HG03280 (cell line): ENCODE measurements at regions not wholly inside any gene's neighbourhood (a gene's known extent, or its start where the extent isn't known, plus 50 kb on each side); places are given as distances from the start of the nearest gene placed in this dataset.

Source experiments
- ATAC-seq: cut with Tn5 transposase; IDR thresholded peaks from one replicate; pipeline ENCODE4 v1.9.1; 2021; ENCODE audit warnings: mild to moderate bottlenecking, moderate library complexity; ENCODE audit not compliant: unreplicated experiment

DNA sequence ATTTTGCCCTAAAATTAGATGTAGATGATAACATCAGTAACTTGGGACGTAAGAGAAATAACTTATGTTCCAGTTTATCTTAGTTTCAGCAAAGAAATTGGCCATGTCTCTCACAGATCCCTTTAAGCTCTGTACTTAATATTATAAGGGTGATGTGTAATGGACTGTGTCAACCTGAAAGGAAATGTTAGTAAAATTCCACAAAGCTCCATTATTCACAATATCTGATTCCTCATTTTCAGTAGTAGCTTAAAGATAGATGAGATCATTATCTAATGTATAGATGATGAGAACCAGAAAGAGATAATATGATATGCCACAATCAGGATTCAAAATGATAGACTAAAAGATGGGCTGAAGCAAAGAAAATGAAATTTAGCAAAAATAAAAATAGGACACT lies 316.8 kb upstream of the CHRM2 start:
- no peak for ATAC-seq

DNA sequence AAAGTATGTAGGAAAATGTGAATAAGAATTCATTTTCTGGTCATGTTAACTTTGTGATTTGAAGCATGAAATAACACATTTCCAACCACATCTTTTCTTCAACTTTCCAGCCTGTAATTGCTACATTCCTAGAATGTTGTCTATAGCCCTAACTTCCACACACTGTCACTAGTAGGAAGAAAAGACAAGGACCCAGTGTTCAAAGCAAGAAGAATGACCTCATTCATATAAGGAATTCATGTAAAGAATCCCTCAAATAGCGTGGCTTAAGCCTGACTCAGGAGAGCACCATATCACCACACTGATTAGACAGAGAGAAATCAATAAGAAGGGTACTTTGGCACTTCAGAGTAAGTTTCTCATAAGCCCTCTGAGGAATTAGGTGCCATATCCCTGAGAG lies 318.7 kb upstream of the CHRM2 start:
- no peak for ATAC-seq

DNA sequence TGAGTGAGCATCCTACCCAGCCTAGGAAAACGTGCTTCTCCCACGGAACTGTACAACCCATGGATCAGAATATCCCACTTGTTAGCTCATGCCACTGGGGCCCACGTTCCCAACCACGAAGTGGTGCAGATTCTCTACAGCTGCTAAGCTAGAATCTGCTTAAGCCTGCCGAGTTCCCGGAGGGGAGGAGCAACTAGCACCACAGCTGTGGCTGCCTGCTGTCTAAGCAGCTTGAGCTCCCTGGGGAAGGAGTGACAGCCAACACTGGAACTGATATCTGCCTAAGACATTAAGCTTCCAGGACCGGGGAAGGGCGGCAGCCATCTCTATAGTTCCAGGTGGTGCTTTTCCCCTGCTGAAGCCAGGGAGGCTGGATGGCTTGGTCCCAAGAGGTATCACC lies 334.7 kb upstream of the CHRM2 start:
- no peak for ATAC-seq

DNA sequence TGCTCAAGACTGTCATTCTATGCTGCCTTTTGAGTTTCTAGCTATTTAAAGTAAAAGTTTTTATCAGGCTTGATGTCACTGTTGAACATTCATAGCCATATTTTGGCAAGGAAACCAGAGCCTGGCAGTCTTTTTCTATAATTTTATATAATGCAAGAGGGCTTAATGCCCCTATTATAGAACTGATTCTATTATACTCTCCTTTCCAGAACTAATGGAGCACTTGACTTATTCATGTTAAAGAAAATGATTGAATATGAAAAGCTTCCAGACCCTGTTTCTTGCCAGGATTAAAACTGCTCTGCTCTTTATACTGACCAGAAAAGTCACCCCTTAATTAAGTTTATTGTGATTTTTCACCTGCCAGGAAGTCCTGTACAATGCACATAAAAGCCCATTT lies 337.6 kb upstream of the CHRM2 start:
- ATAC-seq = no peak

DNA sequence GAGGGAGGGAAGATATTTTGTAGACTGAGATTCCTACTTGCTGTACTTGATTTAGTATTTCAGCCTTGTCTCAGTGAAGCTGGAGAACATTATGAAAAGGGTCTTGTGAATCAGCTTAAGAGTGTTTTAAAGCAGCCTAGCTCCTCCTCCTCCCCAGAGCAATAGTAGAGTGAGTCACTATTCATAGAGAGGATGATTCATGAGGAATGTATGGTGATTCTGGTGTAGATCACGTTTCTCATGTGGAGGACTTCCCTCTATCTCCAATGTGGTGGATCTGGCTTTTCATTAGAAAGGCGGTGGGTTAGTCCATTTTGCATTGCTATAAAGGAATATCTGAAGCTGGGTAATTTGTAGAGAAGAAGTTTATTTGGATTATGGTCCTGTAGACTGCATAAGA lies 340.1 kb upstream of the CHRM2 start:
- no peak for ATAC-seq

DNA sequence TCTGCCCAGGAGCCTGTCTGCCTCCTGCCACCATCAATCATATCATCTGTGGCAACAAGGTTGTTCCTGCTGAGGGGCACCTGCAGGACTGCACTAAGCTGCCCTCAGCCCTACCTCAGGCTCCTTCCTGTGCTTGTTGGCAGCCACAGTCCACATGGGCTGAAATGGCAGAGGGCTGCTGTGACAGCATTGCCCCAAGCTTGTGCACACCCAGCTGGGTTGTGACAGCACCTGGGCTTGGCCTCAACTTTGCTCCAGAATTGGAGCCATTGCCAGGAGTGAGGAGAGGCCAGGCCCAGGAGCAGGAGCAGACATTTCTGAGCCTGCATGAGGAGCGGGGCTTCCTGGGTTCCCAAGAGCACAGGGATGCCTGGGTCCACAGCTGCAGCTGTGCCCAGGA lies 340.9 kb upstream of the CHRM2 start:
- ATAC-seq = no peak

DNA sequence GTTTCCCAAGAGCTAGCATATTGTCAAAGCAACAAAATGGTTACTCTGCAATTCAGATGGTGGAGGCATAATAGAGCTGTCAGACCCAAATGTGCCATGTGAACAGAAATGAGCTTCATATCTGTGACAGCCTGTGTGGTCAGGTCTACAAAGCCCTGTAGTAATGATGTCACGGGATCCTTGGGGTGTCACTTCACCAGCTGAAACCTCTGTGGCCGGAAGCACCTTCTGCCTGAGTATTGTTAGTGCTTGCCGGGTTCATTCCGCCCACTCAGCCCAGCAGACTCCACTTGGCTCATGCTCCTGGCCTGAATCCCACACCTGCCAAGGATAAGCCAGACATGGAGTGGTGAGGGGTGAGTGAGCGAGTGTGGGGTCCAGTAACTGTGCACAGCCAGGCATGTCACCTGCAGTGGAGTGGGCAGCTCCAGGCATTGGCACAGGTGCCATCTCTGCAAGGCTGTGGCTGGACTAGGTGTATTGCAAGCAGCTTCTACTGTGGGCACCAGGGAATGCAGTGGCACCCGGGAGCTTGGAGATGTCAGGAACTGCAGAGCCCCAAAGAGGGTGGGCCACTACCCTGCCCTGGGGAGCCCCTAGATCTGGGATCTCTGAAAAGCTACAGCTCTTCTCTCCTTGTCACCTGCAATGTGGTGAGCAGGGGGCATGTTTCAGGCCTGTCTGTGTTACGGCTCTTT lies 341.9 kb upstream of the CHRM2 start:
- ATAC-seq = no peak

DNA sequence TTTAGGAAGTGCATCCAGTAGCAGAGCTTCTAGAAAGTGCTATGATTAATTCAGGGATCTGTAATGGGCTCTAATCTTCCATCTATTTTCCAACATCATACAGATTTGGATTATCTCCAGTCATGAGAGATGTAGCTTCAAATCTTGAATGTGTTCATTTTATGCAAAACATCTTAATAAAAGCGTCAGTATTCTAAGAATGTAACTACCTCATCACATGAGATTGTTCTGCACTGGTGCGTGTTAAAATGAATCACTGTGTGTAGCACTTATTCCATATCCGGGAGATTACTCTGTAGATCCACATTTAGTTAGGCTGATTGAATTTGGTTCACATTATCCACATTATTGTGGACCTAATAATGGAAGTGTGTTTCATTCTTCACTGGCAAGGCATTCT lies 344.9 kb upstream of the CHRM2 start:
- no peak for ATAC-seq

DNA sequence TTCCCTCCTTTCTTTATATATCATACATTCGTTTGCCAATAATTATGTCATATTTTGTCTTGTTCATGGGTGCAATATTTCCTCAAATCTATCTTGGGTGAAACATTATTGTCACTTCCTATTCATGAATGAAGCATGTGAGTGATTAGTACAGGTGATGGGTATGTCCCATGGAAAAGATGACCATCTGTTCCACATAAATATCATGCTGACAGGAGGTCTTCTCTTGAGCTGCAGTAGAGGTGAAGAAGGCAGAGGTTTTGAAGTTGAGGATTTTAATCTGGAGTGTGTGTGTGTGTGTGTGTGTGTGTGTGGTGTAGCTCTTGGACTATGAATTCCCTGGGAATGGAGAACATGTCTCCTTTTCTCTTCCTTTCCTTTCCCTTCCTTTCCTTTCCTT lies 350.5 kb upstream of the CHRM2 start:
- ATAC-seq = no peak

DNA sequence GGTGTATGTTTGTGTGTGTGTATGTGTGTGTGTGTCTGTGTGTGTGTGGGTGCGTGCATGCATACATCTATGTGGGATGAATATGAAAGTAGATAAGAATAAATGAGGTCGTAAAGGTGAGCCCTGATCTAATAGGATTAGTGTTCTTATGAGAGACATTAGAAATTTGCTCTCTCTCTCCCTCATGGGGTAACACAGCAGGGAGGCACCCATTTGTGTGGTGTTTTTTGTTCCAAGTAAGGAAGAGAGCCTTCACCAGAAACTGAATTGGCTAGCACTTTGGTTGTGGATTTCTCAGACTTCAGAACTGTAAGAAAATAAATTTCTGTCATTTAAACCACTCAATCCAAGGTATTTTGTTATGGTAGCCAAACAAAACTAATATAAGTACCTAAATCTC lies 353.7 kb upstream of the CHRM2 start:
- ATAC-seq = no peak

DNA sequence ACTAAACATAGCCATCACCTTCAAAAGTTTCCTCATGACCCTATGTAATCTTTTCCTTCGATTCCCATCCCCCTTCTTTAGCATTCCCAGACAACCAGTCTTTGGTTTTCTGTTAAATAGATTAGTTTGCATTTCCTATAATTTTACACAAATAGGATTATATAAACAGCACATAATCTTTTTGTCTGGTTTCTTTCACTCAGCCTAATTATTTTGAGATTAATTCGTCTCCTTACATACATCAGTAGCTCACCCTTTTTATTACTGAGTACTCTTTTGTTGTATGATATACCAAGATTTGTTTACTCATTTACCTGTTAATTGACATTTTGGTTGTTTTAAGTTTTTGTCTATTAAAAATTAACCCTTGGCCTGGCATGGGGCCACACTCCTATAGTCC lies 354.7 kb upstream of the CHRM2 start:
- no peak for ATAC-seq

DNA sequence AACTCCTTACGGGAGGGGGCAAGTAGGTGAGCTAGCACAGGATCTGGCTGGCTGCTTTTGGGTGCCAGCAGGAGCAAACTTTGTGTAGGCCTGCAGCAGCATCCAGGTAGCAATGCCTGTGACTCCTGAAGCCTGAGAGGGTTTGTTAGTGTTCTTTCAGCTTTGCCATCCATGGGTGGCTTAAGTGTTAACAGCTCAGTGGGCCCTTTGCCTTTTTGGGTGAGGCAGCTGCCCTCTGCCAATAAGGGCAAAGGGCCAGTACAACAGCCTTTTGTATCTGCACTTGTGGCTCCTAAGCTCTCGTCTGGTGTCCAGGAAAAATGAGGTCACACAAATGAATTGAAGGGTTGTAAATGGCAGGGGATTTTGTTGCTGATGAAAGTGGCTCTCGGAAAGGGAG lies 359.0 kb upstream of the CHRM2 start:
- ATAC-seq = no peak

DNA sequence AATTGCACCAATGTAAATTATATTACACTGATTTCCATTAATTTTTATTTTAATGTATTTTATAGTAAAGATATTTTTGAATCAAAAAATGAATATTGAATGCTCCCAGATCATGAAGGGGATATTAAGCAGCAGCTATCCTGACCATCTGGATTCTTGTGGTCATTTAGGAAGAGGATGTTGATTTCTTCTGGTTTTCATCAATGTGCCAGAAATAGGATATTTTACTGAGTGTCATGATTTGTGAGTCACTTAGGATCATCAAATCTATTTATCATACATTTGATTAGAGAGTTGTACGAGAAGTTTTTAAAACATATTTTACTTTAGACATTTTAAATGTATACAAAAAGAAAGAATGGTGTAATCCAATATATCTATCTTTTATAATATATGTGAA lies 366.3 kb upstream of the CHRM2 start:
- ATAC-seq = no peak

DNA sequence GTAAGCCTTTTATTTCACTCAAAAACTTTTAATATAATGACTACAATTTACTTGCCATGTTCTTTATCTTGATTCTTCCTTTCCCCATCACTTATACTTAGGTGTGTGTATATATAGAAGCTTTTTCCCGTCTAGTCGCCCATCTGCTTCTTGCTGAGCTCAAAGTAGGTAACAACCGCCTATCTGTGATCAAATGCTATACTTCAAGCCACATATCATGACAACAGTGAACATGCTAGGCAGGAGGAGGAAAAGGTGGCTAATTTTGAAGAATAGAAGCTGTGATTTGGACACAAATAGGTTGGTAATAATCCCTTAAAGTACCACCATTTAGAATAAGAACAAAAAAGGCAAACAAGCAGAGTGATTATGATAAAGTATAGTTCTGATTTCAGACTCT lies 367.3 kb upstream of the CHRM2 start:
- no peak for ATAC-seq

DNA sequence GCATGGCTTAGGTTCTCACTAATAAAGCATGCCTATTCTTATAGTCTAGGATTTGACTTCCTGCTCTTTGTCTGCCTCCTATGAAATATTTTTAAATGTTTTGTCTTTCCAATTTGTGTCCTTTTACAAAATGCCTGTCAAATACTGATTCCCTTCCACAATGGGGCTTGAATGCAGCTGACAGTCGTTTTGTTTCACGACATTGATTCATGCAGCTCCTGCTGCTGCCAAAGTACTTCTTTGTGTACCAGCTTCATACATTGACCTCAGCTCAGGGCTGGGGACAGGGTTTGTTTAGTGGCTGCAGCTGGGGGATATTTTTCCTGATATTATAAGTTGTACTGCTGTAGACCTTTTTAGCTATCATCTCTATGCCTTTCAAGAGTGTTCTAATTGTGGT lies 371.9 kb upstream of the CHRM2 start:
- no peak for ATAC-seq

DNA sequence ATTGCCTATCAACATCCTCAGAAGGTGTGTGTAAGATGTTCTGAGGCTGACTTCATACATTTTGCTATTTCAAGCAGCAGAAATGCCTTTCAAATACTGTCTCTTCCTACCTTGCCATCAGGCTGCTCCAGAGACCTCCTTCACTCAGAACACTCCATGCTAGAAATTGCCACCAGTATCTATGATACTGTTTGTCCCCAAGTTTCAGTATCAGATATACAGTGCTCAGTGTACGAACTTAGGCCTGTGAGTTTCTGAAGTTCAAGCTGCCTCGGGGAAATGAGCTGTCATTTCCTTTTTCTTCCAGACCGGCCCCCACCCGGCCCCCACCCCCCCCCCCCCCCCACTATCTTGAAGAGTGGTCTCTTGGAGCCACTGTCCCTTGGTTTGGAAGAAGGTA lies 373.4 kb upstream of the CHRM2 start:
- ATAC-seq = no peak

DNA sequence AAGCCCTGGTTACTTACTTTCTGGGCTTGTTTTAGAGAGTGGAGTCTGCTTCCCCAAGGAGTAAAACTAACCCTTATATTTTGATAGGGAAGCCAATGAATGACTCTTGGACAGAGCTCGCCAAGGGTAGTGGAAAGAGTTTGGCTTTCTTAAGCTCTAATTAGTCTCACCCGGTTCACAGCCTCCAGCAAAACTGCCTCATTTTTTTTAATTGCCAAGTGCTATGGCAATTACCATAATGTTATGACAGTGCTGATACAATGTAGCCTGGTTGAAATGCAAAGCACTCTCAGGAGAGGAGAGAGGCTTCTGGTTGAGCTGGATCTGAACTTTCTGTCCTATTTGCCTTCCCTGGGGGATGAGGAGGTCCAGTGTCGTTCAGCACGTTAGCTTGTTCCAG lies 376.1 kb upstream of the CHRM2 start:
- no peak for ATAC-seq

DNA sequence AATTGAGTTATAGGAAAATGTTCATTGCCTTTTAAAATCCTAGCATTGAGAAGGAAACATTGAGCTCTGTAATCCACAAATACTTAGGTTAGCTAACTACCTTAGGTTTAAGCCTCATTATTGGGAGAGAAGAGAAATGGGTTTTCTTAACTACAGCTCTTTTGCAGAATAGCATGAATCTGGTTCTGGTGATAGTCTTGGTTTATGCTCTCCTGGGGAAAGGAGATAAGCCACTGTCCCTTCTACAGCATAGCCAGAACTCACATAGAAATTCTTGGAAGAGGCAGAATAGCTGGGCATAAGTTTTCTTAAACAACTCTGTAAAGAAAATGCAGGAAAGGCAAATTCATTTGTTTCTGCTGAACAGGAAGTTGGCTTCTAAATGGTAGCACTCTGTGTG lies 378.6 kb upstream of the CHRM2 start:
- ATAC-seq = no peak

DNA sequence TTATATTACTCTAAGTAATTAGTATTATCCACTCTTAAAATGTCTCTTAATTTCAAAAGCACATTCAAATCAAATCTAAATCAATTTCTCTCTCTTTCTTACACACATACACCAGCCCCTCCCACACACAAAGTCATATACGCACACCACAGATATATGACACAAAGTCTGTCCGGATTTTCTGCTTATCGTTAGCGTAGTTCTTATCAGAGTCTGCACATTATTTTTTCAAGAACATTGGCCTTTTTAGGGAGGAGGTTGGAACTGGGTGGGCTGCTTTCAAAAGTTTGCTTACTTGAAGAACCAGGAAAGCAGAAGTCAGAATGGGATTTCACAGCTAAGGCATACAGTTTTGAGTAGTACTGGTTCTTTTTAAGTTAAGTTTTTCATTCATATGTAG lies 387.6 kb upstream of the CHRM2 start:
- ATAC-seq = no peak

DNA sequence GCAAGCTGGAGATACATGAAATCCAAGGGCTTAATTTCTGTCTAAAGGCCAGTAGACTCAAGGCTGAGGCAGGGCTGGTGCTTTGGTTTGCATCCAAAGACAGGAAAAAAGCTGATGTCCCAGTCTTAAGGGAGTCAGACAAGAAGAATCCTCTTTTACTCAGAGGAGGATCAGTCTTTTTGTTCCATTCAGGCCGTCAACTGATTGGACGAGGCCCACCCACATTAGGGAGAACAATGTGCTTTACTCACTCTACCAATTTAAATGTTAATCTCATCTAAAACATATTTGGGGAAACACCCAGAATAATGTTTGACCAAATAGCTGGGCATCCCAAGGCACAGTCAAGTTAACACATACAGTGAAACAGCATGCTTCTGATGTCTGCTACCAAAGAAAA lies 388.5 kb upstream of the CHRM2 start:
- ATAC-seq = no peak

DNA sequence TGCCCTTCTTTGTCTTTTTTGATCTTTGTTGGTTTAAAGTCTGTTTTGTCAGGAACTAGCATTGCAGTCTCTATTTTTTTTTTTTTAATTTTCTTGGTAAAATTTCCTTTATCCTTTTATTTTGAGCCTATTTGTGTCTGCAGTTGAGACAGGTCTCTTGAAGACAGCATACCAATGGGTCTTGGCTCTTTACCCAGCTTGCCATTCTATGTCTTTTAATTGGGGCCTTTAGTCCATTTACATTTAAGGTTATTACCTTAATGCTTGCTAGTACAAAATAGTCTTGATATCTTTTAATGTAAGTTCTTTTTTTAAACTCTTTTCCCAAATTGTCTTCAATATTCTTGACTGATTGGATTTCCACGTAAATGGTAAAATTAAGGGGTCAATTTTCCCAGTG lies 398.3 kb upstream of the CHRM2 start:
- ATAC-seq = no peak

DNA sequence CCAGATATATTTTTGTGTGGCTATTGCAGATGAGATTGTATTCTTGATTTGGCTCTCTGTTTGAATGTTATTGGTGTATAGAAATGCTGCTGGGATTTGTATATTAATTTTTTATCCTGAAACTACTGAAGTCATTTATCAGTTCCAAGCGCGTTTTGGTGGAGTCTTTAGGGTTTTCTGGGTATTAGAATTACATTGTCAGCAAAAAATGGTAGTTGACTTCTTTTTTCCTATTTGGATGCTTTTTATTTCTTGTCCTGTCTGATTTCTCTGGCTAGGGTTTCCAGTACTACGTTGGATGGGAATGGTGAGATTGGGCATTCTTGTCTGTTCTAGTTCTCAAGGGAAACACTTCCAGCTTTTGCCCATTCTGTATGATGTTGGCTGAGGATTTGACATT lies 415.5 kb upstream of the CHRM2 start:
- ATAC-seq = no peak

DNA sequence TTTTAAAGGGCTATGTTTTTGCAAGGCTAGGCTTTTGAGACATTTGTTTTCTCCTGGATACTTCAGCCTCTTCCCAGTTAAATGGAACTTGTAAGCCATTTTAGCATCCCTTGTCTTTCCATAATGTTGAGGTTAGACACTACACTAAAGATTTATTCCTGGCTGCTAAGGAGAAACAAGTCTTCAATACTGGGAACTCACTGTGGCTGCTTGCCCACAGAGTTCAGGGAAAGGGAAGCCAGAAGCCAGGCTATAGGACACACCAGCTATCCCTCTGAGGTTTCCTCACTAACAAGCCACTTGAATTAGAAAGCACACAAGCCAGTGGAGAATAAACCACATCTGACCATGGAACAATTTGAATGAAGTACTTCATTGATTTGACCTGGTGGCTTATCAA lies 421.7 kb upstream of the CHRM2 start:
- ATAC-seq = no peak

DNA sequence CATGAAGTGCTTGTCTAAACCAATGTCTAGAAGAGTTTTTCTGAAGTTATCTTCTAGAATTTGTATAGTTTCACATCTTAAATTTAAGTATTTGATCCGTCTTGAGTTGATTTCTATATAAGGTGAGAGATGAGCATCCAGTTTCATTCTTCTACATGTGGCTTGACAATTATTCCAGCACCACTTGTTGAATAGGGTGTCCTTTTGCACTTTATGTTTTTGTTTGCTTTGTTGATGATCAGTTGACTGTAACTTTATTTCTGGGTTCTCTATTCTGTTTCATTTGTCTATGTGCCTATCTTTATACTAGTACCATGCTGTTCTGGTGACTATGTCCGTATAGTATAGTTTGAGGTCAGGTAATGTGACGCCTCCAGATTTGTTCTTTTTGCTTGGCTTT lies 426.6 kb upstream of the CHRM2 start:
- ATAC-seq = no peak
